Adrenal gland (tissue), 5 donors: ENCODE measurements at regions not wholly inside any gene's neighbourhood (a gene's known extent, or its start where the extent isn't known, plus 50 kb on each side); places are given as distances from the start of the nearest gene placed in this dataset.

Experiments
- POLR2A ChIP-seq, 2 donors: fragments of 450-650 bp; IDR thresholded peaks; one replicate each; pipeline ENCODE4 v1.6.1; 2017; ENCODE audit warnings: antibody characterized with exemption in 2 of 2, mild to moderate bottlenecking in 2 of 2, moderate library complexity in 1 of 2
- TF ChIP-seq, protein P1 (sequence below), 6 experiments: fragments of 450-650 bp in 4 of 6; fragments of 200-600 bp in 2 of 6; sonication (generic) in 1 of 6; IDR thresholded peaks; 1 replicate in 5 of 6; 2 replicates in 1 of 6; pipeline versions ENCODE4 v1.5.1 to v1.8.0; 2016 to 2021; ENCODE audit warnings: antibody characterized with exemption in 6 of 6, mild to moderate bottlenecking in 2 of 6, moderate library complexity in 1 of 6
- donor health status: DM: no; HTN: no; CAD: no.

DNA sequence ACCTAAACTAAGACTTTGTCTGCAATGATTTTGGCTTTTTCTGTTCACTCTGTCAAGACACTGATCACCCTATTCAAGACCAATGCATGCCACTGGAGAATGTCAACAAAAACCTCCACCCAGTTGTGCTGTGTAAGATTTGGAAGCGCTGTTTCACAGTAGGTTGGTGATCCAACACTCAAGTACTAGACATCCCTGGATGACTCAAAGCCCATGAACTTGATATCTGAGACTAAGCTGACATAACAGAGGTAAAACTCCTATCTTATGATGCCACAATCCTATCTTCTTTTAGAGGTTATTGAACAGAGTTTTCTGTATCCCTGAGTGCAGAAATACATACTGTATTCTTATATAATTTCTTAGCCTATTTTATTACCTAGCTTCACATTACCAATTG lies 251.3 kb upstream of the ETAA1 start:
- TF ChIP-seq, protein P1, sequence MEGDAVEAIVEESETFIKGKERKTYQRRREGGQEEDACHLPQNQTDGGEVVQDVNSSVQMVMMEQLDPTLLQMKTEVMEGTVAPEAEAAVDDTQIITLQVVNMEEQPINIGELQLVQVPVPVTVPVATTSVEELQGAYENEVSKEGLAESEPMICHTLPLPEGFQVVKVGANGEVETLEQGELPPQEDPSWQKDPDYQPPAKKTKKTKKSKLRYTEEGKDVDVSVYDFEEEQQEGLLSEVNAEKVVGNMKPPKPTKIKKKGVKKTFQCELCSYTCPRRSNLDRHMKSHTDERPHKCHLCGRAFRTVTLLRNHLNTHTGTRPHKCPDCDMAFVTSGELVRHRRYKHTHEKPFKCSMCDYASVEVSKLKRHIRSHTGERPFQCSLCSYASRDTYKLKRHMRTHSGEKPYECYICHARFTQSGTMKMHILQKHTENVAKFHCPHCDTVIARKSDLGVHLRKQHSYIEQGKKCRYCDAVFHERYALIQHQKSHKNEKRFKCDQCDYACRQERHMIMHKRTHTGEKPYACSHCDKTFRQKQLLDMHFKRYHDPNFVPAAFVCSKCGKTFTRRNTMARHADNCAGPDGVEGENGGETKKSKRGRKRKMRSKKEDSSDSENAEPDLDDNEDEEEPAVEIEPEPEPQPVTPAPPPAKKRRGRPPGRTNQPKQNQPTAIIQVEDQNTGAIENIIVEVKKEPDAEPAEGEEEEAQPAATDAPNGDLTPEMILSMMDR (IDR thresholded peaks at IDR 0.05), result no peak
- TF ChIP-seq POLR2A (IDR thresholded peaks at IDR 0.05), result no peak
